ENCODE measurements at regions not wholly inside any gene's neighbourhood (a gene's known extent, or its start where the extent isn't known, plus 50 kb on each side); places are given as distances from the start of the nearest gene placed in this dataset.

GRCh38 chr13:86409466-86410241 lies 610.4 kb upstream of the SLITRK6 start:
- no peak for TF ChIP-seq TEAD4 (IDR thresholded peaks at IDR 0.05)
- TF ChIP-seq MAX (IDR thresholded peaks at IDR 0.05): no peak
- no peak for TF ChIP-seq CREB1 (IDR thresholded peaks at IDR 0.05; ENCODE audit: low read depth)
- TF ChIP-seq YY1 (IDR thresholded peaks at IDR 0.05; ENCODE audit: low read depth): no peak
- no peak for TF ChIP-seq TAF1 (IDR thresholded peaks at IDR 0.05; ENCODE audit: low read depth)
- TF ChIP-seq TCF12 (IDR thresholded peaks at IDR 0.05; ENCODE audit: low read depth): no peak
- no peak for TF ChIP-seq REST (IDR thresholded peaks at IDR 0.05; ENCODE audit: low read depth)
- TF ChIP-seq RAD21 (IDR thresholded peaks at IDR 0.05; ENCODE audit: low read depth): no peak
- TF ChIP-seq EP300 (IDR thresholded peaks at IDR 0.05; ENCODE audit: borderline replicate concordance): no peak

All from Ishikawa (cell line).